NOMO-1 treated with dmso at 0.1 percent for 144 hours (cell line): ENCODE measurements at regions not wholly inside any gene's neighbourhood (a gene's known extent, or its start where the extent isn't known, plus 50 kb on each side); places are given as distances from the start of the nearest gene placed in this dataset.
"Not testable (repeated sequence)": the region's sequence is repeated elsewhere in the genome, so short reads cannot be mapped to it uniquely, and the experiment has no call there.

Experiments used
- DNase-seq: peaks from one replicate; lab custom pipeline; 2025; ENCODE audit not compliant: unreplicated experiment; lab: John Stamatoyannopoulos, UW

- no peak for DNase-seq
Observed at GRCh38 chr2:107743274-107743673, 83.4 kb upstream of the RGPD4 start.

- DNase-seq: no peak
Observed at GRCh38 chr2:107745100-107745499, 81.6 kb upstream of the RGPD4 start.

- DNase-seq: not testable (repeated sequence)
Observed at GRCh38 chr2:107746552-107747198, 80.0 kb upstream of the RGPD4 start.

GRCh38 chr2:107747199-107747963 lies 79.3 kb upstream of the RGPD4 start:
- DNase-seq: not testable (repeated sequence)

GRCh38 chr2:107747964-107748583 lies 78.6 kb upstream of the RGPD4 start:
- no peak for DNase-seq

- DNase-seq: no peak
Observed at GRCh38 chr2:107751936-107752335, 74.8 kb upstream of the RGPD4 start.

GRCh38 chr2:107753806-107754205 lies 72.9 kb upstream of the RGPD4 start:
- DNase-seq: not testable (repeated sequence)

GRCh38 chr2:107757223-107757622 lies 69.5 kb upstream of the RGPD4 start:
- DNase-seq: no peak

GRCh38 chr2:107760620-107761364 lies 65.9 kb upstream of the RGPD4 start:
- no peak for DNase-seq

GRCh38 chr2:107772353-107772752 lies 54.3 kb upstream of the RGPD4 start:
- DNase-seq: no peak

GRCh38 chr2:107775211-107775610 lies 51.5 kb upstream of the RGPD4 start:
- no peak for DNase-seq

GRCh38 chr2:107775791-107776190 lies 50.9 kb upstream of the RGPD4 start:
- DNase-seq: no peak

- no peak for DNase-seq
Observed at GRCh38 chr2:107776362-107776761, 50.3 kb upstream of the RGPD4 start.
